GM03348 (cell line): ENCODE measurements at regions not wholly inside any gene's neighbourhood (a gene's known extent, or its start where the extent isn't known, plus 50 kb on each side); places are given as distances from the start of the nearest gene placed in this dataset.

Source experiments
- DNase-seq: peaks from one replicate; pipeline ENCODE4 v3.0.0; 2012; ENCODE audit warnings: low spot score

- DNase-seq = no peak
These were observed 362.8 kb downstream of the INHBA start for GRCh38 chr7:41339913-41340676.

DNA sequence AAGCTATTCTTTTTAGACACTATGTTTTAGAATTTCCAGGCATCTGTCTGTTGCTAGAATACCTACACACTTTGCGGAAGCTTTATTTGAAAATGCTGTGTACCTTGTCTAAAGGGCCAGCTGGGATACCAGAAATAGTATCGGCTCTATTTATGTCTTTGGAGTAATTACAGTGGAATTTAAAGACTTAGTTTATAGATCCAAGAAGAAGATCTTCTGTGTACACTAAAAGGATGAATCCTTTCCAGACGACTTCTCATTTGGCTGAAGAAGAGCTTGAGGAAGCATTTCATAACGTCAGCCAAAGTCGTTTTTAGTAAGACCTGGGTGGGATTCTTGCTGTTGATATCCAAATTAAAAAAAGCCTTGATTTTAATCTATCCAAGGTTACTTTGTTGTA lies 365.9 kb downstream of the INHBA start:
- no peak for DNase-seq

DNA sequence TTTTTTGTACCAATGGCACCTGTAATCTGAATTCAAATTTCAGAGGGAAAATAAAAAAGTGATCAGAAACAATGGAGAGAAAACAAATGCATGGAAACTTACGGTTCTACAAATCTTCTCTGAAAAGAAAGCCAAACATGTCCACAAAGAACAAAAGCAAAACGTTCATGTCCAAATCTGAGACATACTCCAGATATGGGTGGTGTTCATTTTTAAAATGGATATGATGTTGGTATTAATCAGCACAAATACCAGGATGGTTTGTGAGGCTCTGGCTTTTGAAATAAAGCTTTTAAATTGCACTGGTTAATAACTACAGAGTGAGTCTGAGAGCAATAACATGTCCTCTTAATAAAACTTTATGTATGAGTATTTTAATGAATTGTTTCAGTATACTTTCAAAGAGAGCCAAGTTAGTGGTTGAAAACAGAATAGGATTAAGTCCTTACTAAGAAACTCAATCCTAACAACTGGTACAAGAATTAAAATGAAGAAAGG lies 366.4 kb downstream of the INHBA start:
- no peak for DNase-seq

GRCh38 chr7:41334071-41334862 lies 368.6 kb downstream of the INHBA start:
- DNase-seq = no peak

DNA sequence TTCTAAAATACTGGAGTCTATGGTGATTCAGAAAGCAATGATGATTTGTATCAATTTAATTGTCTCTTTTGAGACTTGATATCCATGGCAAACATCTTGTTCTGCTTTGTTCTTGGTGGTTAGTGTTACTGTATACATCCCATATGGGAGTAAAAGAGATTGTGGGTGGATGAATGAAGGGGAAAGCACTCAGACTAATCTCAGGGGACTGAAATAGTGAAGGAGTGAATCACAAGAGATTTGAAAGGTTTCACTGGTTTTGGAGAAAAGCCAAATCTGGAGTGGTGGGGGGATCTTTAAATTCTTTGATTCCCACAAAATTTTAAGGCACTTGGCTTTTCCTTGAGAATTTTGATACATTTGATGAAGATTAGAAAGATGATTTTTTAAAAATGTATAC lies 369.4 kb downstream of the INHBA start:
- DNase-seq = peak; percentile 39

DNA sequence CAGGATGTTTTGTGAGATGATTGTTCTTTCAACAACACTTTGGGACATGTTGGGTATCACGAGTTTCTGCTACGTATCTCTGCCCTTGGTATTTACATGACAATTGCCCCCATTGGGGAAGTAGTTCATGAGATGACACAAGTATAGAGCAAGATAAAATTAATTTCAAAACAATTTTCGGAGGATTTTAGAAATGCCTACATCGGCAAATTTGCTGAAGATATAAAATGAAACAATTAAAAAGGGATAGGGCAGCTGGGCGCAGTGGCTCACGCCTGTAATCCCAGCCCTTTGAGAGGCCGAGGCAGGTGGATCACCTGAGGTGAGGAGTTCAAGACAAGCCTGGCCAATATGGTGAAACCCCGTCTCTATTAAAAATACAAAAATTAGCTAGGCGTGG lies 371.7 kb downstream of the INHBA start:
- no peak for DNase-seq

GRCh38 chr7:41328544-41328943 lies 374.3 kb downstream of the INHBA start:
- peak; percentile 20 for DNase-seq

DNA sequence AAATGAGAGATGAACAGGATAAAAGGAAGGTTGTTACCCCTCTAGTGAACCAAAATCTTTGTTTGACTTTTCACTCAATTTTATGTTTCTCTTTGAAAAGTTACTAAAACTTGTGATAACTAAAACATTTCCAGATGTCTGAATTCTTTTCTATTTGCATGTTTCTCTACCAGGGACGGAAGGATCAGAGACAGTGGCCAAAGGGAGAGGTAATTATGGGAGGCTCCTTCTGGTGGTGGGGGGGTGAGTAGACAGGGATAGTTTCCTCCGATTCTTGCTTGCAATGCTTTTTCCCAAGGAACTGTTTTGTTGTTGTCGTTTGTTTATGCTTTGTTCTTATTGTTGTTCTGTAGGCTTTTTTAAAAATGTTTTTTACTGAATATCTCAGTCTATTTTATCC lies 374.8 kb downstream of the INHBA start:
- DNase-seq = peak; percentile 55

DNA sequence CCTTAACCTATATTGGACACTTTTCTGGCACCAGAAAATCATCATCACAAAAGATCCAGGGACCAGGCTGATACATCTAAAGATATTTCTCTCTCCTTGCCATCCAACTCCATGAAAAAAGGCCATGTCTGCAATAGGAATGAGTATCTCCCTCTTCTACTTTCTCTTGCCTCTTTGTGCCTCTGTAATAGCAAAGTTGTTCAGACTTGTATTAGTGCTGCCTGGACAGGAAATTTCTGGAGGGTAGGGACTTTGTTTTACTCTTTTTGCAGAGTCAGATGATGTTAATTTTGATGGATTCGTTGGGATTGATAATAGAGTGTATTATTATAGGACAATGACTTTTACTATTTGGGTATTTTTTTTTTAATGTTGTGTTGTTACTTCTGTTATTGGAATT lies 376.3 kb downstream of the INHBA start:
- no peak for DNase-seq

DNA sequence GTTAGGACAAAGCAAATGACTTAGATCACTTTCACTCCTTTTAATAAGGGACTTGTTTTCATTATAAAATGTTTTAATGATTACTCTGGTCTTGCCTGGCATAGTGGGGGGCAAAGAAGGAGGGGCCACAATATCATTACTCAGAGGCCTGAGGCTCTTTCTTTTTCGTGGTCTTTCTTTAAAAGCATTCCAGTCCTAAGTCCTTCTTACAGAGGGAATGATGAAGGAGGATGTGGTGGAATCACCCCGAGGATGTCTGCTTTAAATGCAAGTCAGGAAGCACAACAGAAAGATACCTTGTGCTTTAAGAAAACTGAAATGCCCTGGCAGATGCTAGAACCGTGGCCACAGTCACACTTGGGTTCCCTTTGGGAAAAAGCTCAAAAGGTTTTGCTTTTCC lies 379.1 kb downstream of the INHBA start:
- no peak for DNase-seq

DNA sequence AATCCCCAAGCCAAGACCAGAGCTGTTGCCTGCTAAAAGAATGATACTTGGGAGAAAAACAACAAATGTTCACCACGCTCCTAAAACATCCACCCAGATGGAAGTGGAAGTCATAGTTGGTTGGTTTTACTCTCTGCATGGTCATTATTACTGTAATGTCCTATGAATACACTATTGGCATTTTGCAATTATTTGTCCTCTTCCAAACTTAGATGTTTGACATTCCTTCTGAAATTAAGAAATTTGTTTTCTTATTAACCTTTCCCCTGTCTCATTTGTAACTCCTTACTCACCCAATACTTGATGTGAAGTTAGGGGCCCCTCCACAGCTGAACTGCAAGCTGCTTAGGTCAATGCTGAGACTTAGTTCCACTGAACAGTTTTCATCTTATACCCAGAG lies 383.3 kb downstream of the INHBA start:
- peak; percentile 34 for DNase-seq

- DNase-seq = no peak
These were observed 386.5 kb downstream of the INHBA start for GRCh38 chr7:41316410-41316809.

DNA sequence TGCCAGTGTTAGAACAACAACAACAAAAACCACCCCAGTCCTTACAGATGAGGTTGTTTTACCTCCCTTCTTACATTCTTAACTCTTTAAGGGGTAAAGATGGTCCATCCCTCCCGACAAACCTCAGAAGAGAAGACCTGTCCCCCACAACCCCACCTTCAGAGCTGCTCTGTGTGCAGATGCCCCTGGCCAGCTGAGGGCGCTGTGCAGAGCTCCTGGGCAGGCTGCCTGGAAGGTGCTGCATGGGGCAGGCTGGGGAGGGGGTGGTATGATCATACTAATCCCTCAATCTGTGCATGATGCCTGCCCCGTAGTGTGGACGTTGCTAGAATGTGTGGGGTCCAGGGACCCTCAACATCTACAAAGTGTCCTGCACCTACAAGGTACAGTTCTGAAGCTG lies 387.1 kb downstream of the INHBA start:
- no peak for DNase-seq

DNA sequence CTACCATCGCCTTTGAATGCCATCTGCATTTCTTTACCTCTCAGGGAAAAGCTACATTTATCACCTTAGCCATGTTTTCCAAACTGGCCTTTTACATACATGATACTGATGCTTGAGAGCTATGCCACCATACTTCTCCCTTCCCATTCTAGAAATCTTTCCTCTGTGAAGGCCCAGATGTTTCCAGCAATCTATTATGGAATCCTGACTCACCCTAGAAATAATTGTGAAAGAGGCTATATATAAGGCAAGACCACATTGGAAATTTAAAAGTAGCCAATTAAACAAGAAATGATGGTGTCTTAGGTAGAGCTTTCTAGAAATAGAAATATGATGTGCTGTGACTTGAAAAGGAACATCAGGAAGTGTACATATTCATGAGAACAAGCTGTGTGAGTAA lies 389.7 kb downstream of the INHBA start:
- peak; percentile 17 for DNase-seq

DNA sequence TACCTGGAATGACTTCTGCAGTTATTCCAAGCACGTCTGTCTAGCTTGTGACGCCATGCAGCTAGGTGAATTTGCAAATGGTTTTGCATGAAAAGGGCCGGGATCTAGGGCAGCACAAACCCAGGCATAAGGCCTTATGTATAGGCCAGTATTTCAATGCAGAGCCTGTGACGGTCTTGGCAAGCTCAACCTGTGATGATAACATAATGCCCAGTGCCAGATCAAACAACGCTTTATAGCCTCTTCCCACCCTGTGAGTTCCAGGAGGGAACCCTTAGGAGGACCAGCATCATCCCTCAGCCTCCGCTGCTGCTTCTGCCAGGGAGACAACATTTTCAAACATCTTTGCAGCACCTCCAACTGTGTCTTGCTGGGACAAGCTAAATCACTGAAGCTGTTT lies 390.7 kb downstream of the INHBA start:
- DNase-seq = no peak

- DNase-seq = no peak
These were observed 391.6 kb downstream of the INHBA start for GRCh38 chr7:41311301-41311700.

DNA sequence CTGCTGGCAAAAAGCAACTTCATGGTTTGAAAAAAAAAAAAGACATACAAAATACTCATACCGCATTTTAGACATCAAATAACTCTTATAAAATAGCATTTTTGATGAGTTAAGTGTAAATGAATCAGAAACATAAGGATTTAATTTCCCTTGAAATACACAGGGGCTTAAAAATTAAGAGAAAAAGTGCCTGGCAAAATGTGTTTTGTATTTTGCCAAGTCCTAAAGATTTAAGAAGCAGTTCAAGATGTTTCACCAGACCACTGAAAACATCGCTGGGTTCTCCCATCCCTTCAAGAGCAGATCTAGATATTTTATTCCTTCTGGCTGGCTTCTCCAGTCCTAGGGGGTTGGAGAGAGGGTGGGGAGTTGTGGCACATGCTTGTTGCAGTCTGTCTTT lies 396.4 kb downstream of the INHBA start:
- DNase-seq = no peak

- DNase-seq = no peak
These were observed 397.9 kb downstream of the INHBA start for GRCh38 chr7:41305001-41305400.

DNA sequence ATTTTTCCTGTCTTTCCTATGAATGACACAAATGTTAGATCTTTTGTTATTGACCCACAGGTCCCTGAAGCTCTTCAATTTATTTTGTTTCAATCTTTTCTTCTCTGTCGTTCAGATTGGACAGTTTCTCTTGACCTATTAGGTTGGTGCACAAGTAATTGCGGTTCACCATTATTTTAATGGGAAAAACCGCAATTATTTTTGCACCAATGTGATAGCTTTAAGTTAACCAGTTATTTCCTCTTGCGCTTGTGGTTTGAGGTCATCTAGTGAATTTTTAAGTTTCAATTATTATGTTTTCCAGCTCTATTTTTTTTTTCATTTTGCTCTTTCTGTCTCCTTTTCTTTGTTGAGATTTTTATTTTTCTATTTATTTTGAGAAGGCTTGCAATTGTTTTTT lies 399.2 kb downstream of the INHBA start:
- DNase-seq = no peak

DNA sequence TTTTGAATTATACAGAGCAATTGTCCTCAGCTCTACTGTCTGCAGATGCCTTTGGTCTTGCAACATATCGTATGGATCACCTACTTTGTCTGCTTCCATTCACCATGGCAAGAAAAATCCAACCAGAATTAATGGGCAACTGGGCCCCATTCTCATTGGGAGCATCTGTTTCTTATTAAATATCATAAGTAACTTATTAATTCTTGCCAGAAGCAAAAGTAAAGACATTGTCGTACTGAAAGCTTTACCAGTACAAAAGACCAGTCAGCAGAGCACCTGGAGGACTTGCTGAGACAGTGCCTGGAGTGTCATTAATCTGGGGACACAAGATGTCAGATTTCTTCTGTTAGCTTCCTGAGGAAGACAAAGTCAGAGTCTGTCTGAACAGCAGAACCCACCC lies 404.5 kb downstream of the INHBA start:
- DNase-seq = no peak

GRCh38 chr7:41297166-41297565 lies 405.7 kb downstream of the INHBA start:
- no peak for DNase-seq

DNA sequence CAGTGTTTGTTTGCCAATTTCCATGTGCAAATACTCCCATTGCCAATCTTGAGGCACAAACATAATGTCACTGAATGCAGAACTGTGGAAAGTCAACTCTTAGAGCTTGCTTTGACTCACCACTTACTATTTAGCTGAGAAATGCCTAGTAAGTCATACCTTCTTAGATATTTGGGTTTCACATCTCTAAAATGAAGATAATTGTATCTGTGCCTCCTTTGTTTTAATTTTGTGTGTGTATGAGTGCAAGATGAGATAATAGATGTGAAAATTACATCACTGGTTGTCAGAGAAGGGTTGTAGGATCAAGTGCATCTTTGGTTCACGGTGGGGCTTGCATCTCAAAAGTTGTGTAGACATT lies 407.5 kb downstream of the INHBA start:
- DNase-seq = no peak
